Stimulated activated CD8-positive, alpha-beta memory T cell treated with anti-CD3 and anti-CD28 coated beads, Interleukin-7, amount 100 ng/mL, for 48 hours (primary cell): ENCODE measurements at regions not wholly inside any gene's neighbourhood (a gene's known extent, or its start where the extent isn't known, plus 50 kb on each side); places are given as distances from the start of the nearest gene placed in this dataset.

Source experiments
- DNase-seq, 2 donors: peaks; one replicate each; pipeline ENCODE4 v3.0.0-alpha.2; 2020; ENCODE audit warnings: low read depth in 1 of 2; ENCODE audit errors: extremely low read depth in 1 of 2

DNA sequence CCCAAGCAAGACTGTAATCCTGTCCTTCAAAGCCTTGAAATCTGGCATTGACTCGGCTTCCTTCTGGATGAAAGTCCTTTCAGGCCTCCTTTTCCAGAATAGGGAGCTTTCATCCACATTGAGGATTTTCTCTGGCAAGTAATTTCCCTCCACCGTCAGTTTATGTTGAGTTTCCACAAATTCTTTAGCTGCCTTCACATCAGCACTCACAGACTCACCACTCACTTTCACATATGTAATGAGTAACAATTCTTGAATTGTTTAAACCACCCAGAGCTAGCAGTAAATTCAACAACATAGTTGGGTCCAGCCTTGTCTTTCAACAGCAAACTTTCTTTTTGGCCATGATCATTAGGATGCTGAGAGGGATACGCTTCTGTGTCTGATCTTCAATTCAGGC, 84.3 kb upstream of the PRDM11 start:
- no peak for DNase-seq

DNA sequence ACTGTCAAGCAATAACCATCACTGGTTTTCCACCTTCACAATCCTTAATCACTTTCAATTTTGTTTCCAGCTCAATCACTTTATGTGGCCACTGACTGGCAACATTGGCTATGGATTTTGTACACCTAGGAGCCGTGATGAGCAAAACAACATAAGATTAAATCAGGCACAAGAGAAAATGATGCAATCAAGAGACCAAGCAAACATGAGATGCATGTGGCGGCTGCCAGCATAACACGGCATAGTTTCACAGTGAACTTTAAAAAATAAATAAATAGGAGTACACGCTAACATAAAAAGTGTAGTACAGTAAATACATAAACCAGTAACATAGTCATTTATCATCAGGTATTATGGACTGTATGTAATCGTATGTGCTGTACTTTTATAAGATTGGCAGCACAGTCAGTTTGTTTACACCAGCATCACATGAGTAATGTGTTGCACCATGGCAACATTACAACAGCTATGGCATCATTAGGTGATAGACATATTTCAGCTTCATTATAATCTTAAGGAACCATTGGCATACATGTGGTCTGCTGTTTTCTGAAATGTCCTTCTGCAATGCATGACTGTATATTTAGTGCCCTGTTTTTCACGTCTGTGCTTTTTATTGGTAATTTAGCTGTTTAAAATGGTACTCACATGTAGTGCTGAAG, 83.3 kb upstream of the PRDM11 start:
- no peak for DNase-seq

DNA sequence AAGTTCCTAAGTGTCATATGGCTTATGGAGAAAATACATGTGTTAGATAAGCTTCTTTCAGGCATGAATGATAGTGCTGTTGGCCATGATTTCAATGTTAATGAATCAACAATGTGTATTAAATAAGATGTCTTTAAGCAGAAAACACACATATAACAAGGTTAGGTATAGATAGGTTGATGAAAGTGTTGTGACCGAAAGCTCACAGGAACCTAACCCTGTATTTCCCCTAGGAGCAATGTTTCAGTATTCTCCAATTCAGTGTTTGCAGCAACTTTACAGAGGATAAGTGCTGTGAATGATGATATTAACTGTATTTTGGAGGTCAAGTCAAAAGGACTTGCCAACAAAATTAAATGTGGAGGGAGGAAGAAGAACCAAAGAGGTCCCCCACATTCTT, 82.8 kb upstream of the PRDM11 start:
- DNase-seq = no peak

DNA sequence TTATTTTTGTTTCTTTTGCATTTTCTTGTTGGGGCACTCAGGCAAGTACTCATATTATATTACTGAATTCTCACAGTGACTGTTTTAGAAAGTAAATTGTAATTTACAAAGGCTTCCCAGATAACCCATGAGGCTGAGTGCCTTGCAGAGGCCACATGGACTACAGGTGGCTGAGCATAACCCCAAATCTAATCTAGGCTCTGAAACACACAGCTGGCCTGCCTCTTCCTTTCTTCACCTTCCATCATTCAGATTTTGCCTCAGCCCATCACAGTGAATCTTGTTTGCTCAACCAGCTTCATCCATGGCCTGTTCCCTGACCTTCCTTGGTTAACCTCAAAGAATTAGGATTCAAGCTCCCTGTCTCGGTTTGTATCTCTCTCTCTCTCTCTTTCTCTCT, 78.5 kb upstream of the PRDM11 start:
- no peak for DNase-seq

DNA sequence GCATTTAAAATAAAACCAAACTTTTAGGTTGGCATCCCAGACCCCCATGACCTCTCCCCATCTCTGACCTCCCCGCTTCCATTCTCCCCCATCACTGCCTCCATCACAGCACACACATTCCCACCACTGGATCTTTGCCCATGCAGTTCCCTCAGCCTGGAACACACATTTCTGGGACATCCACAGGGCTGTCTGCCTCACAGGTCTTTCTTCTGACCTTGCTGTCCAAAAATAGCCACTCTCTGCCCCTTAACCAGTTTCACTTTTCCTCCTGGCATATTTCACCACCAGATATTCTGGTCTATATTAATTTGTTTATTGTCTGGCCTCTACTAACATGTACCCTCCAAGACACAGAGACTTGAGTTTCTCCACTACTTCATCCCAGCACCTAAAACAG, 75.2 kb upstream of the PRDM11 start:
- DNase-seq = no peak

DNA sequence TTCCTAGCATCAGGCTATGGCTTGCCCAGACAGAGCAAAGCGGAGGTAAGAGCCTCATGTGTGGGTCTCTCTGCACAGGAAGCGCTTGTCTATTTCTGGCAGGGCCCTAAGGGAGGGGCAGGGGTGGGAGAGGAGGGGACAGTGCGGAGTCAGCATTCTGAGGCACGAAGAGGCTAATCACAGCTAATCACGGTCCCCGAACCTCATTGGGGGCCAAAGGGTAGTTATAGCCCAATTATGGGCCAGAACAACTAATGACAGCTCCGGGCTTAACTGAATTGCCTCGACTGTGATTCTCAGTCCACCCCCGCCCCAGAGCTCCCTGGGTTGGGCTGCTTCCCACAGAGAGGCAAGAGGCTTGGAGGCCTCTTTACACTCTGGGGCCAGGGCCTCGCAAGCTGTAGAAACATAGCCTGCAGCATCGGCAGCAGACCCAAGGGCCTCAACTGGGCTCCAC, 72.7 kb upstream of the PRDM11 start:
- no peak for DNase-seq

DNA sequence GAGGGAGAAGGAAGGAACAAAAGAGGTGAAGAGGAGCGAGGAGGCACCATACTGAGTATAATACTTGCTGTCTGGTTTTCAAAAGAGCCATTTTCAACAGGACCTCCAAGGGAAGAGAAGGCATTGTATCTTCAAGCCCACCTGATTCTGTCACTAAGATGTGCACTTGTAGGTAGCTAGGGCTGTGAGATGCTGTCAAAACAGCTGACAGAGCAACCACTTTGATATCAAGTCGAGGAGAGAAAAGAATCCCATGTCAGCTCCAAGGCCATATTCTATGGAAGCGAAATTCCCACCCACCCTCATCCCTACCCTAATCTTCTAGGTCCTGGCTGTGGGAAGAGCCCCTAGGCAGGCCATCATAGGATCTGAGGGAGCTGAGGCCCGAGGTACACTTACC, 70.9 kb upstream of the PRDM11 start:
- no peak for DNase-seq

DNA sequence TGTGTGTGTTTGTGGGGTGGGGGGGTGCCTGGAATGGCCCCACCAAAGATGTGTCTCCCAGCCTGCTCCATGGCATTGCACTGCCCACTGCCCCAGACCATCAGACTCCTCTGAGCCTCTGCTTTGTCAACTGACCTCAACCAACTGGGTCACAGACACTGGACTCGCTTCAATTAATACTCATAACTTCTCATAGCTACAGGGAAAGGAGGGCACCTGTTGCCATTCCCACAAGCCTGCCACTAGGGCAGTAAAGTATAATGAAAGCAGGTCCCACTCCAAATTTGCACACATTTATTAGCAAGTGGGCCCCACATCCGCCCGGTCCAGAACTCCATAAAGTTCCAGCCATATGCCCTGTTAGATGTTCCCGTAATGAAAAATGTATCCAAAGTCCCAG, 70.5 kb upstream of the PRDM11 start:
- no peak for DNase-seq

DNA sequence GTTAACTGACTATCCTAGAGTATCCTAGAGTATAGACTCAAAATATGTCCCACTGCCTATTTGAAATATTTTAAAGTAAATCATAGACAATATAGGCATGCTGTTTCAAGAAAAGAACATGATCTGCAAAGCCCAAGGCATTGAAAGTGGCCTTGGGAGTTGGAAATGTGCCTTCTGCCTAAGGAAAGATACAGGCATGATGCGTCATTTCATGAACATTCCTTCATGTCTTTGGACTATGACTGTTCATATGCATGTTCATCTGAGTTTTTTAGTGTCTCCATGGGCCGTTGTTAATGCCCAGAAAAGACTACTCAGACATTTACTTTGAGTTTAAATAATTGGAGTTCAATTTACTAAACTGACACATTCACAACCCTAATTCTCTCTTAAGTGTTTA, 69.7 kb upstream of the PRDM11 start:
- no peak for DNase-seq

DNA sequence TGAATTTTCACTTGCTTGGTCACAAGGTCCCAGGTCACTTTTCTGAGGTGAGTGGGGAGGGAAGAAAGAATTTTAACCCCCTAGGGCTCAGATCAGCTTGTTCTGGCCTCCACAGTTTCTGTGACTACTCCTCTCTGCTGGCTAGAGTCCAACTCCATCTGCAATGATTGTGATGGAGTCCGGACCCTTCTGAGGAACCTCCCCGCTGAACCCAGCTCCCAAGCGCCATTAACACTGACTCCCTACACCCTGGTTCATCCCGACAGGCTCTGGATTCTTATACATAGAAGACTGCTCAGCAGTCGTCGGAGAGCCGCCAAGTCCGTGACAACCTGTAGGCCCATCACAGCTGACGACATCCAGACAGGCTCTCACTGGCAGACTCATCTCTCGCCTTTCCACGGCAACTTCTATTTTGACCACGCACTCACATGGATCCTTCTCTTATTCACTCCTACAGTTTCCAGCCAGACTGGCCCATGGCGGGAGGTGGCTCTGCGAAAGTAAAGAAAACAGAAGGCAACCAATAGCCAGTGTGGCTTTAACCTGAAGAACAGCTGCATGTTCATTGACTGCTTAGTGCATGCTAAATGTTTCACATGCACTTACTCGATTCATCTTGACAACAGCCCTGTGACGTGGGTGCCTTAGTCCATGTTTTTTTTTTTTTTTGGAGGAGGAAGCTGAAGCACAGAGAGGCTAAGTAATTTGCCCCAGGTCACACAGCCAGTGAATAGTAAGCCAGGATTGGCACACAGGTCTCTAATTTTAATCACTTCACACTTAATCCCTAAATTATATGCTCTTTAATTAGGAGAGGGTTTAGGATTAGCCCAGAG, 68.0 kb upstream of the PRDM11 start:
- no peak for DNase-seq

DNA sequence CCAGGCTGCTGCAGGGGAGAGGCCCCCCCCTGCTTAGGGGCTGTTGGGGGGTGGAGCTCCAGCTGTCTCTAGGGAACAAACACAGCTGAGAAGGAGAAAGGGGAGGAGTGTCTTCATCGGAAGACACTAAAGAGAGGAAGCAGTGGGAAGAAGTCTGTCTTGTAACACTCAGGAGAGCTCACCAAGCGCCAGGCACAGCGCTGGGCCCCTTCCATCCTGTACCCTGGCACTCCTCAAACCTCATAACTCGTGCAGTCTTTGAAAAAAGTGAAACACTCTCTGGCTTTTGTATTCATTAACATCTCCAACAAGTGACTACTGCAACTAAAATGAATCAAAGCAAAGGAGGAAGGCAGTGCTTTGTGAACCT, 67.4 kb upstream of the PRDM11 start:
- DNase-seq = no peak

DNA sequence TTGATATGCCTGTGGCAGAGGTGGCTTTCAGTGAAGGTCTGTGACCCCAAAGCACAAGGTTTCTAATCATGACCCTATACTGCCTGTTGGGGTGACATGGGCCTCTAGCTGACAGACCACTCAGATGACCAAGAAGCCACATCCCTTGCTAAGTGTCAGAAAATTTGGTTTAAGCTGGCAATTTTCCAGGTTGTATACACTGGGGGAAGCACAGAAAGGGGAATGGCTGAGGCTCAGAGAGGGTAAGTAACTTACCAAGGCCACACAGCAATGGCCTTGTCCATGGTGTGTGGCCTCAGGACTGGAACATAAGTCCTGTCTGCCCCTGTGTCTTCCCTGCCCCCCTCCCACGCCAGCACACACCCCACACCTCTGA, 66.9 kb upstream of the PRDM11 start:
- DNase-seq = no peak

DNA sequence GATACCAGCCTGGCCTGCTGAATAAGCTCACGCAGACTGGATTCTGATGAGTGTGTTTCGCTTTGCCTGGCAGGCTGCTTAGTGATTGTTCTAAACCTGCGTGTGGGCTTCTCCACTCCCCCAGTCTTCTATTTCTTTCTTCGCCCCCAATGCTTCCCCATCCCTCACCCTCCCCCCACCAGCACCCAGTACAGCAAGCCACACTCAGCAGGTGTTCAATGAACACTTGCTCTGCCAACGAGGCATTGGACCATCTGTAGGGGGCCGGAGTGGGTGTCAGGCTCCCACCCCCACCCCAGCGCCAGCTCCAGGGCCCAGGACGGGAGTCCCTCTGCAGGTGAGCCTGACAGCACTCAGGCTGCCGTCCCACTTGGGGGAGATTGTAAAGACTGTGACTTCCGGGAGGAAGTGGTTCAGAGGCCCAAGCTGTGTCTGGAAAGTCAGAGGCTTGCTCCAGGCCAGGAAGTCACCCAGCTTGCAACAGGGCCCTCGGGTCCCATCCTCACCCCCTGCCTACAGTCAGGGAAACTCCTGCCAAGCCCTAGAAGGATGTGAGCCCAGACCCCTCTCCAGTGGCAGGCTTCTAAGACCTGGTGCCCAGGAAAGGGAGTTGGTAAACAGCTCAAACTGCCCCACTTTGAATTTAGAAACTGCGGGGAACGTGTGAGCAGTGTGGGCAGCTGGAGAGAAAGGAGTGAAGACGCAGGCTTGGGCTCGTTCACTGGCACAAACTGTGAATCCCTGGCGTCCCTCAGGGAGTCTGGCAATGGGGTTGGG, 66.3 kb upstream of the PRDM11 start:
- peak in 1 of 2 donors; percentile 32 for DNase-seq

DNA sequence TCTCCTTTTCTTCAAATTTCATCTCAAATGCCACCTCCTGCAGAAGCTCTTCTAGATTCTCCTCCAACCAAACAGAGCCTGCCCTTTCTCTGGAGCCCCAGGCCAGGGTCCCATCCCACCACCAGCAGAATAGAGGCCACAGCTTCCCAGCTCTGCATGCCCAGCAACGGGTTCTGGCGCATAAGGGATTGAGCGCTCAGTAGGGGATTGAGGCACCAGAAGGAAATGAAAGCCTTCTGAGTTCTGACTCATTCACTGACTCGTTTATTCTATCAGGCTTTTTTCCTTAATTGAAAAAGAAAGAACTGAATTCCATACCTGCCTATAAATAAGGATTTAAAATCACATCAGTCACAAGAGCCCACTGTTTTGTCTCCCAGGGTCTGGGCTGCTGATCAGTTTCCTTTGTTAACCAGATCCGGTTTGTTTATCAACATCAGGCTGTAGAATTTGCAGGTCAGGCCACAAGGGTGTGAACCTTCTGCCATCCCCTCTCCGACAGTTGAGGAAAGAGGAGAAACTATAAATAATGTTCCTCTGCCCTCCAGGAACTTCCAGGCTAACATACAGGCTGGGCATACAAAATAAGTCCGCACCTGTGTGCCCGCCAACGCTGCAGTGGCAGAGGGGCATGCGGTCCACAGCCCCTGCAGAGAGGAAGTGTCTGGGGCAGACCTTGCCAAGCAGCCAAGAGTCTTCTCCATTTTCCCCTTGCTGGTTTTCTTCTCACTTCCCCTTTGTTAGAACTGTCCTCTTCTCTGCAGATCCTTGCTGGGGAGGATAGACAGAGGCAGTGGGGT, 63.5 kb upstream of the PRDM11 start:
- no peak for DNase-seq

DNA sequence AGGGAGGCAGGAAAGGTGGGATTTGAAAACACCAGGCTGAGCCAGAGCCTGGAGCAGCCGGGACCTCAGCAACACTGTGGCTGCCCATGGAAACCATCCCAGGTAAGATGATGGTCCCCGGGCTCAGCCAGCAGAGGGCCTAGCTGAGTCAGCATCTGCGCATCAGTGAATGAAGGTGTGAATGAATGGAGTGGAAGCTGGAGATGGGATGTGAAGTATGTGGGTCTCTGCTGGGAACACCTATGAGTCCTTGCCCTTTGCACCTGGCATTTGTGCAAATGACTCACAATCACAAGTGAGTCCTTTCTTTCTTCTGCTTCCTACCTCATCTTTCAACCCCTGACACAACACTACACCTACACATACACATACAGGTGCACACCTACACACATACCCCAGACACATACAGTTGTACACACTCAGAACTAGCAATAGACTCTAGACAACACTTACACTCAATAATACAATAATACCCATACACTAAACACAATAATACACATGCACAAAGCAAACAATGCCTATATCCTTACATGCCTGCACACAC, 62.8 kb upstream of the PRDM11 start:
- DNase-seq = no peak

DNA sequence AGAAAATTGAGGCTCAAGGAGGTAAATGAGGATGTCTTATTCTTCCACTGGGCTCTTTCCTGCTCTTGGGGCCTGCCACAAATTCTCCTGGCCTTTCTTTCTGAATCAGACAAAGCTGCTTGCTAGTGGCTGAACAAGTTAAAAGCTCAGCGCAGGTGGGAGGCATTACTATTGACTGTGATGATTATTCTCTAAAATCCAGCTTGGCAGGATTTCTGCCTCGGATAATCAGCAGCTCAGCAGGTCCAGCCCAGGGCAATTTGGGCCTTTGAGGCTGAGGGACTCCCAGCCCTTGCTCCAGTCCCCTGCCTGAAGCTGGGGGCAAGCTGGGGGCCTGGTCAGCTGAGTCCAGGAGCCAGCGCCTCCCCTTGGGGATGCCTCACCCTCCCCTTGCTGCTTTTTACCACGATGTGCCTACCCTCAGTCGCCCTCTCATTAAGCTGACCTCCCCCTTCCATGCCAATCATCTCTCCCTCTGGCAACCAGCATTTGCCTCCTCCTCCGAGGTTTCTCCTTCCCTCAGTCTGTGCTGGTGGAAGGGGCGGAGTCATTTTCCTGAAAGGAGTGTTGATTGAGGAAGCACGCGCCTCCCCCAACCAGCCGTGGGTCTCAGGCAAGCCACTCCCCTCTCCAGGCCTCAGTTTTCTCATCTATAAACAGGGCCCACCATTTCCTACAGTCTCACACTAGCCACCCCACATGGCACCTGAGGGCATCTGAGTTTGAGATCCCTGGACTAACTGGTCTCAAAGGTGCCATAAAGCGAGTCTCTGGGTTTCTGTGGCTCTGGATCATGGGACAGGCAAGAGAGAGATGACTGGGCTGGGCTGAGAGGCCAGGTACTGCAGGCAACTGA, 60.6 kb upstream of the PRDM11 start:
- DNase-seq = no peak

DNA sequence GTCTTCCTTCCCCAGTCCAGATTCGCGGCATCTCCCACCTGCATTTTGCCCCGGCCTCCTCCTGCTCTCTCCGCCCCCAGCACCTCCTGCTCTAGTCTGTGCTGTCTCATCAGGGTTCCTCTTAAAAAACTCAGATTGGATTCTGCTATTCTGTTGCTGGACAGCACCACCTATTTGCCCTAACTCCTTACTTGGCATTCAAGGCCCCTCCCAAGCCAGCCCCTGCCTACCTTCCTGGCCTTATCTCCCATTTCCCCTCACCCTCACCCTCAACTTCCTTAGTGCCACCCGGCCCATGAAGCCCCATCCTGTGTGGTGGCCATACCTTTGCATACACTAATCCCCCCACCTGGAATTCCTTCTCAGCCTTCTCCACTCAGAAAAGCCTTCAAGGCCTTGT, 59.9 kb upstream of the PRDM11 start:
- DNase-seq = no peak

DNA sequence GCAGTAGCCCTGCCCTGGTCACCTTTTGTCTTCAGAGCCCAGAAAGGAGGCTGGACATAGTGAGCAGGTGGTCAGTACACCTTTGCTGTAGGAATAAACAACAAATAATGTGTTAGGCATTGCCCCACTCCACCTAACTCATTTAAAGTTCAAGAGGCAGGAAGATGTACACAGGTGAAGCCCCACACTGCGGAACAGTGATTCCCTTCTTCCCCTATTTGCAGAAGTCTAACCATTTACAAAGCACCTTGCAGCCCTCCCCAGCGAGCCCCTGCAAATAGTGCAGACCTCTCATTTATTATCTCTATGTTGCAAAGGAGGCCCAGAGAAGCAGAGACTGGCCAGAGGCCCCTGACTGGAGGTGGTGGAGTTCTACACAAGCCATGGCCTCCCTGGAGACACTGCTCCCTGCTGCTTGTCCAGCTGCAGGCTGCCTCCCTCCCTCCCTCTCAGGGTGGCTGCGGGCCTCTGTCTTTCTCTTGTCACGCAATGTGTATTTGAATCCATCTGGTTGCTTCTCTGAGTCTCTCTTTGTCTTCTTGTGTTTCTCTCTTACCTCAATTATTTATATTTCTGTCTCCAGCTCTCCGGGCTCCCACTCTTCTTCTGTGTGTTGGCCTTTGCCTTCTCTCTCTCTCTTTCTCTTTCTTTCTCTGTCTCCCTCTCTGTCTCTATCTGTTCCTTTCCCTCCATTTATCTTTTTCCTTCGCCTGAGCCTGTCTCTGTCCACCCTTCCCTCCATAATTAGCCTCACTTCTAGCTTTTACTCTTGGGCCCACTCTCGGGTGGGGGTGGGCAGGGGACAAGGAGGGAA, 59.1 kb upstream of the PRDM11 start:
- DNase-seq = no peak

DNA sequence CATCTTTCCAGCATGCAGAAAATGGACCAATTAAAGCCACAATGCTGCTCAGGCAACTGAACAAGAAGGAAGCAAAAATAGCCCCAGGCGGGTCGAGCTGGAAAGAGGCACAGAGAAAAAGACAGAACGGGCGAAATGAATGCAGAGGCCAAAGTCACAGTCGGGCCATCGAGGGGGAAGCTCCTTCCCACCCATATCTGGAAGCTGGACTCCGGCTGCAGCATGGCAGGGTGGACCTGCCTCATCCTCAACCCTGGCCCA, 58.6 kb upstream of the PRDM11 start:
- no peak for DNase-seq
